Sciatic nerve (tissue), 2 donors: ENCODE measurements at regions not wholly inside any gene's neighbourhood (a gene's known extent, or its start where the extent isn't known, plus 50 kb on each side); places are given as distances from the start of the nearest gene placed in this dataset.

ENCODE experiments used
- ATAC-seq: fragments of 200-7000 bp; cut with Tn5 transposase; one replicate; pipeline ENCODE4 v1.9.1; 2020; ENCODE audit warnings: mild to moderate bottlenecking, moderate library complexity
- DNase-seq: peaks from one replicate; pipeline ENCODE4 v3.0.0-alpha.2; 2020; ENCODE audit warnings: low spot score
- intact Hi-C: fragments of 100-400 bp; cut with DNase I; formaldehyde crosslinking; loops from one replicate; pipeline ENCODE4 v1.14.2; 2022
- donor health status: DM: no; HTN: no; CAD: no.
- donor health status: DM: no; HTN: no; CAD: no.

DNA sequence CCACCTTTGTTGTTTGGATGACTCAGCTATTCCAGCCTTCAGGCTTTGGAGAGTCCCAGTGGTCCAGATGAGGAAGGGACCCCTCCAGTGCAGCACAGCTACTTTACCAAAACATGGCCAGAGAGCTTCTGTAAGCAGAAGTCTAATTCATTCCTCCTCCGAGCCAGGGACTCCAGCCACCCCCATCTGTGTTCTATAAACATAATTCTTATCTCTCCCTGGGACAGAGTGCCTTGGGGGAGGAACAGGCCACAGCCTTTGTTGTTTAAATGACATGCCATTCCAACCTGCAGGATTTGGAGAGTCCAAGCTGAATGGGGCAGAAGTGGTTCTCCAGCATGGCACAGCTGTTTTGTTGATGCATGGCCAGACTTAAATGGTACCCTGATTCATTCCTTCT, 994.0 kb downstream of the TRHDE start:
- ATAC-seq (no peak), DNase-seq (no peak)
- intact Hi-C loops = no loop called here

DNA sequence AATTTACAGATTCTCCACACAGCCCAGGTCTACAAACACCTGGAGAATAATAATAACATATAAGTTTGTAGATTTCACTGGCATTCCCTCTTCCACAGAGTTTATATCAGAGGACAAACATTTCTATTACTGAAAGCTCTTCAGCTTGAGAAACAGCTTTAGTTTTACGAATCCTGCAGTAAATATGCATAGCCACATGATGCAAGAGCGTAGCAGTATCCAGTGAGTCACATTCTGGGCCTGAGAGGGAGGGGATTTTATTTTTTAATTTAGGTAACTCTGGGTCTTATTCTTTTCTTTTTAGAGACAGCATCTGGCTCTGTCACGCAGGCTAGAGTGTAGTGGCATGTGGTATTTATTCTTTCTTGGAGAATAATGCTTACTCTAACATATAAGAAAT, 1002.8 kb downstream of the TRHDE start:
- intact Hi-C loops = no loop called here

GRCh38 chr12:73277971-73278370, 1005.8 kb downstream of the TRHDE start:
- DNase-seq = no peak
- ATAC-seq = no peak
- intact Hi-C loops = no loop called here

More for the DNA sequence above, 1002.8 kb downstream of the TRHDE start:
- ATAC-seq = no peak
- DNase-seq = no peak

GRCh38 chr12:73301530-73301929, 1029.4 kb downstream of the TRHDE start:
- ATAC-seq = no peak
- intact Hi-C loops = no loop called here
- no peak for DNase-seq

DNA sequence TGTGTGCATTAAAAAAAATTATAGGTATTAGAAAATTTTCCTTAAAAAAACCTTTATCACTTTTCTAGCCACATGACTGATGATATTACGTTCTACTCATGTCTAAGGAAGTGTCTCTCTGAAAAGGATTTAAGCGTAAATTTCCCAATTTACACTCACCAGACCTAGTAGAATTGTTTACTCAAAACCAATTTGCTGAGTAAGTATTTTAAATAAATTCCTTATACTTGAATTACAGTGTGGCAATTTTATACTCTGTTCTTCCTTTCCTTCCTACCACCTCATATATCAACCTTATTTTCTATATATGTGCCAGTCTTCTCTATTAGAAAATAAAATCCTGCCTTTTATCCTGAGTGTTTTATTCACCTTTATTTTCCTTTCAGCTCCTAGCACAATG, 1035.1 kb downstream of the TRHDE start:
- ATAC-seq = no peak
- intact Hi-C loops = no loop called here

GRCh38 chr12:73308079-73308478, 1035.9 kb downstream of the TRHDE start:
- DNase-seq = no peak
- no peak for ATAC-seq
- intact Hi-C loops = no loop called here

More for the DNA sequence above, 1035.1 kb downstream of the TRHDE start:
- no peak for DNase-seq

- DNase-seq (no peak), ATAC-seq (no peak)
- intact Hi-C loops = no loop called here
Measured at GRCh38 chr12:73308747-73309146, 1036.6 kb downstream of the TRHDE start.

DNA sequence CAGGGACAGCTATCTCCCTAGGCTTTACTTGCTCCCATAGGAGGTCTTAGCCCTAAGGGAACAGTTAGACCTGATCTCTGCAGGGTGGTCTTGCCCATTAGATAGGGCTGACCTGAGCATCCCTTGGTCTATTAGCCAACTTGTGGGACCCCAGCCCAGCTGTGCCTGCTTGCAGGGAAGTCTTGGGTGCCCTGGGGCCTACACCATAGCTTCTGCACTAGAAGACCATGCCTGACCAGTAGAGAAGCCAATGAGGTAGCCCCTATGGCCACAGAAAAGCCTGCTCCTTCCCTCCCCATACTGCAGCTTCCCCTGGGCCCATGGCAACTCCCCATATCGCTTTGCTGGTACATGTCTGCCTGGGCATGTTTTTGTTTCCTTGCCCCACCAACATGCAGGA, 1049.1 kb downstream of the TRHDE start:
- intact Hi-C loops = no loop called here
- ATAC-seq = peak; percentile 20
- DNase-seq = no peak

DNA sequence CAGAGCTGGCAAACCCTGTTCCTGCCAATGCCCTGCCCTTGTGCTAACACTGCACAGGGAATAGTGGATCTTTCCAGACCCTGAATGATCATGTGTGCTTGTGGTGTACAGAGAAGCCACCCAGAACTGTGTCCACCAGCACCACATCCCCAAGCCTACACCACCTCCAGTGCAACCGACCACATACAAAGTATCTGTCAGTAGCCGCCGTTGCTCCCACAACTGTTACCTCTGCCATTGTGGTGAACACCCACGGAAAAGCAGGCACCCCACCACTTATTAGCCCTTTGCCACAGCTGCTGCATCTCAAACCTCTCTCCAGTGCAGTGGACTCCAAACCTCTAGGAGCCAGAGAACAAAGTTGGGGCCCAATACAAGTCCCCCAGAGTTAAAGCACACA, 1049.6 kb downstream of the TRHDE start:
- DNase-seq (no peak), ATAC-seq (no peak)
- intact Hi-C loops = no loop called here

- DNase-seq = no peak
- intact Hi-C loops = no loop called here
- ATAC-seq = no peak
Measured at GRCh38 chr12:73330584-73331351, 1058.6 kb downstream of the TRHDE start.

DNA sequence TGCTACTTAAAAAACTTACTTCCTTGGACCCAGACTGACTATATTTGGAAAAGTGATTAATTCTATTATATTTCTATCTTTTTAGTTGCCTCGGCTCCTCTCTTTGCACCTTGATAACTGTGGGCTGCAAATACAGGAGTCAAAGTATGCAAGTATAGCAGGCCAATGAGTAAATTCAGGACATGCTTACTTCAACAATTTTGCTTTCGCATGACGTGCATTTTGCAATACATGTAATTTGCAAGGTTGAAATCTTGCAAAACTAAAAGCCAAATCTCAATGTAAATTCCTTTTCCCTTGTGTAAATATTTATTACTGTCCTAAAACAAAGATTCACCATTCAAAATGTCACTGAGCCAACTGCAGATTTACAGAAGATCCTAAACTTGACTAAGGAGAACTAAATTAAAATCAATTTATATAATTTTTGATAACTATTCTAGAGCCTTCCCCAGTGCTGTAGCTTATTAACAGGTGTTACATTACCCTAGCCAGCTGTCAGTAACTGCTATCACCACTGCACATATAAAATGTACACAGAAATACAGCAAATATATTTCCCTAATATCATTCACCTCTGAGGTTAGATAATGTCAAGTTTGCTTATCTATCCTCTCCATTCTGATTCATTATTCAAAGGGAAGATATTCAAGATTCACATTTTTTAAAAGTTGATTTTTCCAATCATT, 1069.5 kb downstream of the TRHDE start:
- no peak for DNase-seq
- intact Hi-C loops = no loop called here
- ATAC-seq = no peak

DNA sequence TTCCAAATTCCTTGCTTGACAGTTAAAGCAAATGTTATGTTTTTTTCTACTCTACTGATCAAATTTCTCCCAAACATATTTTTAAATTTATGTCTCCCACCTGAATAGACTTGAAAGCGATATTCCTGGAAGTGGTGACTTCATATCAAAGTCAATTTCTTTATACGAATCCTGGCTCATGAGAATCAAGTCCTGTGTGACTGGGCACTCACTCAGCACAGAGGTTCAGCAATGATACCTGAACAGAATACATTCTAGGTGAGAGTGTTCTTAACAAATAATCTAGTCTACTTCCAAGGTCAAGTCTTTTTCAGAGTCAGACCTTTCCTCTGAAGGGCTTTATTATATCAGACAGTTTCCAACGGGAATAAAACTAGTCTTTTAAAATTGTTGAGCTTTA, 1070.6 kb downstream of the TRHDE start:
- intact Hi-C loops = no loop called here
- no peak for DNase-seq

GRCh38 chr12:73352826-73353225, 1080.7 kb downstream of the TRHDE start:
- DNase-seq = no peak
- ATAC-seq = no peak
- intact Hi-C loops = no loop called here

More for the DNA sequence above, 1070.6 kb downstream of the TRHDE start:
- ATAC-seq = no peak

DNA sequence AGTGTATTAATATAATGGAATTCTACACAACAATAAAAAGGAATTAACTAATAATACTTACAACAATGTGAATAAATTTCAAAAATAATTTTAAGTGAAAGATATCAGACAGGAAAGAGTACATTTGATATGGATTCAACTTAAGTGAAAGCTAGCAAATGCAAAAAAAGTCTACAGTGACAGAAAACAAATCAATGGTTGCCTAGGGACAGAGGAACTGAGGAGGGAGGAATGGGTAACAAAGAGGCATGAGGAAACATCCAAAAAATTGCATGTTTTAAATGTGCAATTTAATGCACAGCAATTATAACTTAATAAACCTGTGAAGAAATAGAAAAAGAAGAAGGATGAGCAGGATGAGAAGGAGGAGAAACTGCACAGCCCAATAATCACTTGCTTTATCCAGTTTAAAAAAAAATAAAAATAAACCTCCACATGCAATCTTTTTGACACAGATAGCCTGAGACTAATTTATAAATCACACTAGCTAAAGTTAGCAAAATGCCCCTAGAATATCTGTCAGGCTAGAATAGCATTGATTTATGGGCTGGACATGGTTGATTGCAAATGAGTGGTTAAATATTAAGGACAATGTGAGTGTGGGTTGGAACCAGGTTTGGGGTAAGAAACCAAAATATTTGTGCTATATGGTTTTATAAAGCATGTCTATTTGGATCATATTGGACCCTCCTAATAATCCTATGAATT, 1089.1 kb downstream of the TRHDE start:
- no peak for ATAC-seq
- intact Hi-C loops = no loop called here
- no peak for DNase-seq

GRCh38 chr12:73361864-73362230, 1089.7 kb downstream of the TRHDE start:
- ATAC-seq = no peak
- intact Hi-C loops = no loop called here
- DNase-seq = no peak

DNA sequence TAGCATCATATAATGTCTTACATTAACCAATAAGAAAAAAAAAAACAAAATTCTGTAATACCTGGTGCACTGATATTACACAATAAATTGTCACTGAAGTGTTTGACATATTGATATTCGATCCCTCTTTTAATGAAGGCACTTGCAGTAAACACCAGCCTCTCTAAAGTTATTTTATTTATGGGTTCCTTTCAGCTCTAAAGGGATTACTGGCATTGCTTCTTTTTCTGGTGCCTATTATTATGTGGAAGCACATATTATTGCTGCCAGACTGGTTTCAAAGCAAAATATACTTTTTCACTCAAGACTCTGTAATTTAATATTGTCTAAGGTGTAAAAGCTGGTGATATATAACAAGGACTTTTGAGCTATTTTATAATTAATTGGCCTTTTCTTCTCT, 1090.5 kb downstream of the TRHDE start:
- ATAC-seq = no peak

GRCh38 chr12:73372856-73373255, 1100.7 kb downstream of the TRHDE start:
- no peak for ATAC-seq
- DNase-seq = no peak
- intact Hi-C loops = no loop called here

More for the DNA sequence above, 1090.5 kb downstream of the TRHDE start:
- no peak for DNase-seq
- intact Hi-C loops = no loop called here

DNA sequence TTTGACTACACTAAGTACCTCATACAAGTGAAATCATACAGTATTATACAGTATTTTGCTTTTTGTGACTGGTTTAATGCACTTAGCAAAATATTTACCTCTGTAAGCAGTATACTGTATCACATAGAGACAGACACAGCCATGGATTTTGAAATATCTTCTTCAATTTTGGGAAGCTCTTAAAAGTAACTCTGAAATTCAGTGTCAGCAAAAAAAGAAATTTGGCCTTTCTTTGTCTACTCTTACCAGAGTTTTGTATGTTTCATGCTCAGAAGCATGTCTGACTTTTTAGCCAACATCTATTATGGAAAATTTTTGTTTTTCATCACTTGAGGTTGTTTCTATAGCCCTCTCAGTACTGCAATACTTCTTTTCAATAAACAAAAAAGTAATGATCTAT, 1102.2 kb downstream of the TRHDE start:
- ATAC-seq (no peak), DNase-seq (no peak)
- intact Hi-C loops = no loop called here

- no peak for ATAC-seq
- intact Hi-C loops = no loop called here
Measured at GRCh38 chr12:73383584-73384222, 1111.5 kb downstream of the TRHDE start.

DNA sequence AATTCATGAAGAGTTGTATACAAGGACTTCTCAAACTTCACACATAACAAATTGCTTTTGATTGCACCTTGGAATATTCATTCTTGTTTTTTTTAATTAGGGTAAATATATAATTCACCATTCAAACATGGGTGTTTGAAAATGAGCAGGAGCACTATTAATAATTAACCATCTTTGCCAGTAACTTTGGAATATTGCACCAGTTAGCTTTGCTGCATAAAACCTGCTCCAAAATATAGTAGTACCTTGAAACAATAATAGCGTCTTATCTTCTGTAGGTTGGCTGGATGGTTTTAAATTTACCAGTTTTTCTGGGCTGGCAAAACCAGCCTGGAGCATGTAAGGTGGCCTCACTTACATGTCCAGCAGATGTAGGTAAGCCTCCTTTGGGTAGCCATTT, 1112.4 kb downstream of the TRHDE start:
- DNase-seq (no peak), ATAC-seq (no peak)
- intact Hi-C loops = no loop called here

More at GRCh38 chr12:73383584-73384222, 1111.5 kb downstream of the TRHDE start:
- no peak for DNase-seq
